ENCODE measurements at regions not wholly inside any gene's neighbourhood (a gene's known extent, or its start where the extent isn't known, plus 50 kb on each side); places are given as distances from the start of the nearest gene placed in this dataset.

GRCh38 chr7:52107355-52107754 is 790.7 kb upstream of the COBL start:
- Histone ChIP-seq H4K20me1 (ENCODE audit: insufficient read depth, low read length) (no peaks in the 10 kb centered on the region), H4K91ac (ENCODE audit: insufficient read depth, low read depth, low read length) (no peak overlapping the region), H2AK9ac (replicated peaks; ENCODE audit: low read depth, low read length, poor library complexity) (no peak overlapping the region), H3K4ac (ENCODE audit: low read depth, low read length) (no peak overlapping the region), H3K36me3 (ENCODE audit: control insufficient read depth, insufficient read depth, low read length) (no peaks in the 10 kb centered on the region), H3K9me1 (ENCODE audit: insufficient read depth, low read length) (no peaks in the 10 kb centered on the region), H3K4me1 (ENCODE audit: control insufficient read depth, insufficient read depth, low read length) (no peaks in the 10 kb centered on the region), H3K4me3 (ENCODE audit: insufficient read depth, low read depth, low read length) (no peak overlapping the region), H3K27me3 (ENCODE audit: control insufficient read depth, insufficient read depth, low read length) (no peaks in the 10 kb centered on the region), H3K23ac (ENCODE audit: low read depth, low read length) (no peak overlapping the region), H2BK120ac (ENCODE audit: low read depth, low read length) (no peak overlapping the region), H2BK15ac (ENCODE audit: low read depth, low read length) (no peak overlapping the region), H3K27ac (ENCODE audit: insufficient read depth, low read length) (no peak overlapping the region), H3K14ac (replicated peaks; ENCODE audit: low read depth, low read length) (no peak overlapping the region), H2AK5ac (ENCODE audit: low read depth, low read length) (no peak overlapping the region), H3K56ac (ENCODE audit: extremely low read depth, insufficient read depth, low read length) (no peak overlapping the region), H2AFZ (replicated peaks; ENCODE audit: low read length, poor library complexity) (no peak overlapping the region), H3K9me3 (ENCODE audit: control insufficient read depth, insufficient read depth, low read length) (peaks cover 4% of the 10 kb centered on the region; the same call in 1 of the 2 replicates), H3K4me2 (ENCODE audit: low read depth, low read length) (no peak overlapping the region), H4K5ac (ENCODE audit: low read depth, low read length) (no peak overlapping the region), H4K8ac (ENCODE audit: low read depth in 2 of 2, low read length in 2 of 2) (no peak overlapping the region), H3K9ac (ENCODE audit: low read depth, low read length) (no peak overlapping the region), H2BK20ac (ENCODE audit: low read depth, low read length) (no peak overlapping the region), H3K18ac (ENCODE audit: low read depth, low read length) (no peak overlapping the region), H3K79me1 (ENCODE audit: low read depth in 1 of 2, low read length in 2 of 2) (no peaks in the 10 kb centered on the region), H2BK5ac (ENCODE audit: low read depth, low read length, poor library complexity, severe bottlenecking) (no peak overlapping the region)
- ATAC-seq (ENCODE audit: low read depth) (no peak), DNase-seq (no peak)
- no TSS peak for BruUV-seq (replicated peaks)
- ChIA-PET CTCF (no interaction called here), POLR2A (ENCODE audit: unreplicated experiment) (no interaction called here)
- 52% methylated on average over 3 of the region's 5 CpGs; no CpG with 5 or more reads in 1 of the 2 experiments for WGBS, 2 experiments (ENCODE audit: extremely low coverage in 2 of 2, insufficient read length in 1 of 2)
- TF ChIP-seq CEBPB (IDR thresholded peaks at IDR 0.05; ENCODE audit: low read depth, low read length) (no peak), CHD1 (IDR thresholded peaks at IDR 0.05; ENCODE audit: low read depth, low read length) (no peak), USF2 (IDR thresholded peaks at IDR 0.05; ENCODE audit: low read depth, low read length) (no peak), FOS (IDR thresholded peaks at IDR 0.05; ENCODE audit: low read depth, low read length) (no peak), RFX5 (IDR thresholded peaks at IDR 0.05; ENCODE audit: low read depth, low read length) (no peak), BHLHE40 (IDR thresholded peaks at IDR 0.05; ENCODE audit: low read depth, low read length) (no peak), NFE2L2 (IDR thresholded peaks at IDR 0.05; ENCODE audit: low read depth, low read length) (no peak)
- dilution Hi-C loops (cut with HindIII; ENCODE audit: low sequenced_read_pairs, unreplicated experiment), result no loop called here
- intact Hi-C loops (cut with micrococcal nuclease), result no loop called here
- in situ Hi-C loops (cut with MboI; ENCODE audit: low sequenced_read_pairs), result no loop called here
